ENCODE measurements at regions not wholly inside any gene's neighbourhood (a gene's known extent, or its start where the extent isn't known, plus 50 kb on each side); places are given as distances from the start of the nearest gene placed in this dataset.
A peak's percentile ranks its signal among the peaks of the same experiment; 100 is the strongest.

- Histone ChIP-seq H4K5ac (ENCODE audit: low read depth, low read length) (no peak overlapping the region; the same call in 1 of the 2 replicates), H3K79me1 (ENCODE audit: low read depth in 1 of 2, low read length in 2 of 2) (no peaks in the 10 kb centered on the region), H3K14ac (replicated peaks; ENCODE audit: low read depth, low read length) (peak overlapping the region; percentile 67), H3K9me3 (ENCODE audit: control insufficient read depth, insufficient read depth, low read length) (no peaks in the 10 kb centered on the region), H2BK20ac (ENCODE audit: low read depth, low read length) (peak overlapping the region; percentile 86), H3K56ac (ENCODE audit: extremely low read depth, insufficient read depth, low read length) (no peak overlapping the region), H3K36me3 (ENCODE audit: control insufficient read depth, insufficient read depth, low read length) (no peaks in the 10 kb centered on the region), H3K4me1 (ENCODE audit: control insufficient read depth, insufficient read depth, low read length) (peaks cover 9% of the 10 kb centered on the region), H3K4me3 (ENCODE audit: insufficient read depth, low read depth, low read length) (no peak overlapping the region), H3K9ac (ENCODE audit: low read depth, low read length) (no peak overlapping the region), H2BK15ac (ENCODE audit: low read depth, low read length) (peak overlapping the region; percentile 39; the same call in 1 of the 3 replicates), H3K27ac (ENCODE audit: insufficient read depth, low read length) (no peak overlapping the region), H4K91ac (ENCODE audit: insufficient read depth, low read depth, low read length) (no peak overlapping the region), H4K20me1 (ENCODE audit: insufficient read depth, low read length) (no peaks in the 10 kb centered on the region), H2AK5ac (ENCODE audit: low read depth, low read length) (no peak overlapping the region), H3K9me1 (ENCODE audit: insufficient read depth, low read length) (peaks cover 16% of the 10 kb centered on the region), H4K8ac (ENCODE audit: low read depth in 2 of 2, low read length in 2 of 2) (no peak overlapping the region), H2AFZ (replicated peaks; ENCODE audit: low read length, poor library complexity) (no peak overlapping the region), H2BK120ac (ENCODE audit: low read depth, low read length) (peak overlapping the region; percentile 90), H3K18ac (ENCODE audit: low read depth, low read length) (no peak overlapping the region), H3K4ac (ENCODE audit: low read depth, low read length) (peak overlapping the region; percentile 73; the same call in 1 of the 2 replicates), H3K27me3 (ENCODE audit: control insufficient read depth, insufficient read depth, low read length) (no peaks in the 10 kb centered on the region), H3K23ac (ENCODE audit: low read depth, low read length) (no peak overlapping the region), H2BK5ac (ENCODE audit: low read depth, low read length, poor library complexity, severe bottlenecking) (no peak overlapping the region), H2AK9ac (replicated peaks; ENCODE audit: low read depth, low read length, poor library complexity) (no peak overlapping the region), H3K4me2 (ENCODE audit: low read depth, low read length) (no peak overlapping the region)
- ChIA-PET POLR2A (ENCODE audit: unreplicated experiment) (no interaction called here), CTCF (no interaction called here)
- WGBS, 2 experiments (ENCODE audit: extremely low coverage in 2 of 2, insufficient read length in 1 of 2), result no CpG with 5 or more reads among the region's 2 CpGs
- no peak for DNase-seq
- no peak for TF ChIP-seq CEBPB (IDR thresholded peaks at IDR 0.05; ENCODE audit: low read depth, low read length)
- TF ChIP-seq RAD21 (IDR thresholded peaks at IDR 0.05; ENCODE audit: low read length), result no peak
- no peak for TF ChIP-seq MAFK (IDR thresholded peaks at IDR 0.05; ENCODE audit: low read depth, low read length)
- no peak for TF ChIP-seq MAZ (IDR thresholded peaks at IDR 0.05; ENCODE audit: borderline replicate concordance, low read depth, low read length)
- no peak for TF ChIP-seq BHLHE40 (IDR thresholded peaks at IDR 0.05; ENCODE audit: low read depth, low read length)
- no peak for TF ChIP-seq RCOR1 (IDR thresholded peaks at IDR 0.05; ENCODE audit: insufficient replicate concordance, low read length)
- no peak for TF ChIP-seq SMC3 (IDR thresholded peaks at IDR 0.05; ENCODE audit: low read depth, low read length)
- no peak for TF ChIP-seq USF2 (IDR thresholded peaks at IDR 0.05; ENCODE audit: low read depth, low read length)
- no peak for TF ChIP-seq FOS (IDR thresholded peaks at IDR 0.05; ENCODE audit: low read depth, low read length)
- TF ChIP-seq CTCF (conservative IDR thresholded peaks at IDR 0.05; ENCODE audit: low read depth, low read length), result no peak
- dilution Hi-C loops (cut with HindIII; ENCODE audit: low sequenced_read_pairs, unreplicated experiment), result no loop called here
- BruUV-seq (replicated peaks), result no TSS peak
- in situ Hi-C loops (cut with MboI; ENCODE audit: low sequenced_read_pairs), result no loop called here
- intact Hi-C loops (cut with micrococcal nuclease), result no loop called here
- ATAC-seq (ENCODE audit: low read depth), result no peak
Measured at GRCh38 chr4:54567327-54567726, 90.4 kb upstream of the KIT start.

All from IMR-90 (cell line).